IPS-NIHi7 (cell line): ENCODE measurements at regions not wholly inside any gene's neighbourhood (a gene's known extent, or its start where the extent isn't known, plus 50 kb on each side); places are given as distances from the start of the nearest gene placed in this dataset.

Experiments used
- DNase-seq: peaks from one replicate; pipeline ENCODE4 v3.0.0; 2012; ENCODE audit warnings: mixed read lengths; ENCODE audit errors: extremely low spot score

DNA sequence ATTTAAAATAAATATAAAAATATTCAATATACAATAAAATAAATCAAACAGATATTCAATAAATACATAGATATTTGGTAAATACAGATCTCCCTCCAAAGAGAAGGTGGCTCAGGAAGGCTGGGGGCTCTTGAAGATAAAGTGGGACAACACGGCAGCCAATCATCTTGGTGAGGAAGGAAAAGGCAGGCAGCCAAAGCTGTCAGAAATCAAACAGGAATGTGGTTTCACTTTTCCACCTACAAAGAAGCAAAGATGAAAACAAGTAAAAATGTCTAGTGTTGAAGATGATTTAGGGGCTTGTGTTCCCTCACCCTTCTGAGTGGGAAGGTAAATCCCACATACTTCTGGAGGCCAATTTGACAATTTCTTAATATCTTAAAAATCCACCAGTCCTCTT is 85.7 kb downstream of the B3GNT2 start:
- DNase-seq: no peak

DNA sequence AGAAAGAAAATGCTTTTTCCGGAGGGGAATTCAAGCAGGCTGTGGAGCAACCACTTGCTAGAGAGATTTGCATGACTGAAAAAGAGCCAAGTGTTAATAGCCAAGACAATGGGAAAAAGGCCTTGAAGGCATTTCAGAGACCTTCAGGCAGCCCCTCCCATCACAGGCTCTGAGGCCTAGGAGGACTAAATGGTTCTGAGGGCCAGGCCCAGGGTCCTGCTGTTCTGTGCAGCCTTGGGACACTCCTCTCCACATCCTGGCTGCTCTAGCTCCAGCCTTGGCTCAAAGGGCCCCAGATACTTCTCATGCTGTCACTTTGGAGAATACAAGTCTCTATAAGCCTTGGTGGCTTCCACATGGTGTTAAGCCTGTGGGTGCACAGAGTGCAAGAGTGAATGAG is 81.8 kb downstream of the B3GNT2 start:
- DNase-seq: no peak
